Type B pancreatic cell (in vitro differentiated cells): ENCODE measurements at regions not wholly inside any gene's neighbourhood (a gene's known extent, or its start where the extent isn't known, plus 50 kb on each side); places are given as distances from the start of the nearest gene placed in this dataset.

Source experiments
- DNase-seq: peaks from one replicate; pipeline ENCODE4 v3.0.0; 2021; ENCODE audit warnings: mixed read lengths; ENCODE audit not compliant: unreplicated experiment; ENCODE audit errors: extremely low spot score
- H3K27ac Mint-ChIP-seq: 2 replicates; pipeline ENCODE4 v1.8.0; 2021; ENCODE audit warnings: mild to moderate bottlenecking, mixed read lengths
- H3K27me3 Mint-ChIP-seq: 2 replicates; pipeline ENCODE4 v1.8.0; 2021; ENCODE audit warnings: mixed read lengths
- H3K36me3 Mint-ChIP-seq: 2 replicates; pipeline ENCODE4 v1.8.0; 2021; ENCODE audit warnings: mixed read lengths
- H3K4me1 Mint-ChIP-seq: one replicate; pipeline ENCODE4 v1.8.0; 2021; ENCODE audit warnings: mixed read lengths; ENCODE audit not compliant: unreplicated experiment
- H3K4me3 Mint-ChIP-seq: 2 replicates; pipeline ENCODE4 v1.8.0; 2021; ENCODE audit warnings: mild to moderate bottlenecking, mixed read lengths
- H3K9me3 Mint-ChIP-seq: 2 replicates; pipeline ENCODE4 v1.8.0; 2021; ENCODE audit warnings: mixed read lengths
- TF ChIP-seq, protein P1 (sequence below): fragments of 200-600 bp; sonication (generic); conservative IDR thresholded peaks from 2 replicates; pipeline ENCODE4 v1.5.0; 2021; ENCODE audit warnings: antibody characterized with exemption, mild to moderate bottlenecking

DNA sequence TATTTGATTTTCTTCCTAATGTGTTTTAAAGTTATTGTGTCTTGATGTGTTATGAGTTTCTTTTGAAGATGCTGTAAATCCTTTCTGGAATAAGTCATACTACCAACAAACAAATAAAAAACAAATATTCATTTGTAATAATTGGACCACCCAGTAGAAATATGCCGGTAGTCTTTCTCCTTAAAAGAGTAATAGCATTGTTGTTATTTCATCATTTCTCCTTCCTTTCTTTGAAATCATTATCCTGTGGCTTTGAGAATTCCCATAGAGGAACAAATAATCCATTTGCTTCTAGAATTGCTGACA lies 169.4 kb downstream of the NNT start:
- Mint-ChIP-seq H3K9me3 (no peaks in the 10 kb centered on the region), H3K36me3 (no peaks in the 10 kb centered on the region), H3K4me3 (no peak overlapping the region), H3K4me1 (no peaks in the 10 kb centered on the region), H3K27ac (peak overlapping the region; percentile 87), H3K27me3 (no peaks in the 10 kb centered on the region)
- TF ChIP-seq, protein P1, sequence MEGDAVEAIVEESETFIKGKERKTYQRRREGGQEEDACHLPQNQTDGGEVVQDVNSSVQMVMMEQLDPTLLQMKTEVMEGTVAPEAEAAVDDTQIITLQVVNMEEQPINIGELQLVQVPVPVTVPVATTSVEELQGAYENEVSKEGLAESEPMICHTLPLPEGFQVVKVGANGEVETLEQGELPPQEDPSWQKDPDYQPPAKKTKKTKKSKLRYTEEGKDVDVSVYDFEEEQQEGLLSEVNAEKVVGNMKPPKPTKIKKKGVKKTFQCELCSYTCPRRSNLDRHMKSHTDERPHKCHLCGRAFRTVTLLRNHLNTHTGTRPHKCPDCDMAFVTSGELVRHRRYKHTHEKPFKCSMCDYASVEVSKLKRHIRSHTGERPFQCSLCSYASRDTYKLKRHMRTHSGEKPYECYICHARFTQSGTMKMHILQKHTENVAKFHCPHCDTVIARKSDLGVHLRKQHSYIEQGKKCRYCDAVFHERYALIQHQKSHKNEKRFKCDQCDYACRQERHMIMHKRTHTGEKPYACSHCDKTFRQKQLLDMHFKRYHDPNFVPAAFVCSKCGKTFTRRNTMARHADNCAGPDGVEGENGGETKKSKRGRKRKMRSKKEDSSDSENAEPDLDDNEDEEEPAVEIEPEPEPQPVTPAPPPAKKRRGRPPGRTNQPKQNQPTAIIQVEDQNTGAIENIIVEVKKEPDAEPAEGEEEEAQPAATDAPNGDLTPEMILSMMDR = no peak
- DNase-seq = no peak

DNA sequence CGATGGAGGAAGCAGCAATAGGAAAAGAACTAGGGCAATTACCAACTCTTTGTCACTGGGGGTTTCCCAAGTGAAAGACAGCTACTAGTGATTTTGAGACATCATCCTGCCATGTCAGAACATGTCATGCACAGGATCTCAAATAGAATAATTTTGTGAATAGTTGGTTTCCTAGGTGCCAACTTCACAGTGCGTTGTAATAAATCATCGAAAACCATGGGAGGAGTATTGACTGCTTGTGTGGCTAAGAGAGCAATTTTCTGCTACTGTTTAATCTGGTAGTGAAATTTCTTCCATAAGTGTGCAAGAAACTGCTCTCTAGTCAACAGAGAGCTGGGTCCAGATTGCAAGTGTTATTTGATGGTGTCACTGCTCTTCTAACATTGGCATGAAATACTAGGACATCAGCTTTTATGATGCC lies 168.6 kb downstream of the NNT start:
- Mint-ChIP-seq H3K4me1 (no peaks in the 10 kb centered on the region), H3K4me3 (no peak overlapping the region), H3K9me3 (no peaks in the 10 kb centered on the region), H3K27ac (no peak overlapping the region), H3K36me3 (no peaks in the 10 kb centered on the region), H3K27me3 (no peaks in the 10 kb centered on the region)
- no peak for DNase-seq
- TF ChIP-seq, protein P1 = no peak

DNA sequence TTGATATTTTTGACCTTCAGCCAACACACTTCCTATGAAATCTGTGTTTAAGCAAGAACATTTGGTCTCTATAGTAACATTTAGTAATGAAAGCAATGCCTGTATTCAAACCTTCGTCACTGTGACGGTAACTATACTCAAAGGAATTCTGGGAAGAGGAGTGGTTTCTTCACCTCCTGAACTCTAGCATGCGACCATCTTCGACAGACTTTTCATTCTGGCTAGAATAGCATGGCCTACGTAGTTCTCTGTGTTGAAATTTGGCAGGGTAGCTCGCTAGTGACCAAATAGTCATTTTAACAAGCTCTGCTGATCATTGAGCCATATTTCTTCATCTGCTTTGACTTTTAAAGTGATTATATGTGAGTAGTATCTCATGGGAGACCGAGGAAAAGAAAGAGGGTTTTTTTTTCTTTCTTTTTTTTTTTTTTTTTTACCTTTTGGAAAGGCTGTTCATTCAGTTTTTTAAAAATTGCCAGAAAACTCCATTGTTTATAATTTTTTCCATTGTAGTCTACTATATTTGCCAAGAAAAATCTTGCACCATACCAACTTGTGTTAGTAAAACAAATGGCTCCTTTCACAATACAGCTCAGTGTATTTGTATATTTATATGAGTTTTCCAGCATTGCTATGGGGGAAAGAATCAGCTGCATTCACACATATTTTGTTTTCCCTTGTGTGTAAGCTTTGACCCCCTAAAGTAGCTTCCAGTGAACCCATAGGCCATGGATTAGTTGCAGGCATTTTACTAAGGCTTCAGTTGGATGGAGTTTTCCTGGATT lies 166.8 kb downstream of the NNT start:
- no peaks in the 10 kb centered on the region for H3K9me3 Mint-ChIP-seq
- H3K27me3 Mint-ChIP-seq = no peaks in the 10 kb centered on the region
- DNase-seq = no peak
- H3K27ac Mint-ChIP-seq = no peak overlapping the region
- TF ChIP-seq, protein P1 = no peak
- no peaks in the 10 kb centered on the region for H3K36me3 Mint-ChIP-seq
- no peak overlapping the region for H3K4me3 Mint-ChIP-seq
- no peaks in the 10 kb centered on the region for H3K4me1 Mint-ChIP-seq
